ENCODE measurements at regions not wholly inside any gene's neighbourhood (a gene's known extent, or its start where the extent isn't known, plus 50 kb on each side); places are given as distances from the start of the nearest gene placed in this dataset.

DNA sequence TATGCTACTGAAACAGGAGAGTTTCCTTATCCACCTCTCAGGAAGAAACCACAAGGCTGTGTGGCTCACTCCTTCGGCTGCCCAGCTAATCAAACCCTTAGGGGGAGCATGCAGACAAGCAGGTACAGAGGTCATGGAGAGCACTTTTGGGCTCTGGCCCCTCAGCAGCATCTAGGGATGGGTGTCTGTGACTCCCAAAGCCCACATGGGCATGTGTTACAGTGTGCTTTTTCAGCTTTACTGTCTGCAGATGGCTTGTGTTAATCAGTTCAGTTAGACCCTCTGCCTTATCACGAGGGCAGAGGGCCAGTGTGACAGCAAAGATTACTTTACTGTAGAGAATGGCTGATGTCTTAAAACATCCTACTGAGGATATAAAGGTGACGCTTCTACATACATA, 447.4 kb downstream of the PCDH10 start:
- Histone ChIP-seq H4K91ac (ENCODE audit: insufficient read depth, low read depth, low read length) (no peak overlapping the region), H3K27me3 (ENCODE audit: control insufficient read depth, insufficient read depth, low read length) (no peaks in the 10 kb centered on the region), H3K14ac (replicated peaks; ENCODE audit: low read depth, low read length) (no peak overlapping the region), H3K4me2 (ENCODE audit: low read depth, low read length) (no peak overlapping the region), H3K9ac (ENCODE audit: low read depth, low read length) (no peak overlapping the region), H2AK9ac (replicated peaks; ENCODE audit: low read depth, low read length, poor library complexity) (no peak overlapping the region), H3K27ac (ENCODE audit: insufficient read depth, low read length) (no peak overlapping the region), H3K4ac (ENCODE audit: low read depth, low read length) (no peak overlapping the region), H2BK5ac (ENCODE audit: low read depth, low read length, poor library complexity, severe bottlenecking) (no peak overlapping the region), H3K9me3 (ENCODE audit: control insufficient read depth, insufficient read depth, low read length) (no peaks in the 10 kb centered on the region; the same call in 1 of the 2 replicates), H3K4me1 (ENCODE audit: control insufficient read depth, insufficient read depth, low read length) (no peaks in the 10 kb centered on the region), H4K8ac (ENCODE audit: low read depth in 2 of 2, low read length in 2 of 2) (no peak overlapping the region), H4K5ac (ENCODE audit: low read depth, low read length) (no peak overlapping the region), H3K23ac (ENCODE audit: low read depth, low read length) (no peak overlapping the region), H2BK20ac (ENCODE audit: low read depth, low read length) (no peak overlapping the region), H2BK120ac (ENCODE audit: low read depth, low read length) (no peak overlapping the region), H3K18ac (ENCODE audit: low read depth, low read length) (no peak overlapping the region), H3K79me1 (ENCODE audit: low read depth in 1 of 2, low read length in 2 of 2) (no peaks in the 10 kb centered on the region), H3K36me3 (ENCODE audit: control insufficient read depth, insufficient read depth, low read length) (no peaks in the 10 kb centered on the region), H3K4me3 (ENCODE audit: insufficient read depth, low read depth, low read length) (no peak overlapping the region), H2BK15ac (ENCODE audit: low read depth, low read length) (no peak overlapping the region), H2AK5ac (ENCODE audit: low read depth, low read length) (no peak overlapping the region), H3K56ac (ENCODE audit: extremely low read depth, insufficient read depth, low read length) (no peak overlapping the region), H3K9me1 (ENCODE audit: insufficient read depth, low read length) (no peaks in the 10 kb centered on the region), H2AFZ (replicated peaks; ENCODE audit: low read length, poor library complexity) (no peak overlapping the region), H4K20me1 (ENCODE audit: insufficient read depth, low read length) (no peaks in the 10 kb centered on the region)
- BruUV-seq (replicated peaks) = no TSS peak
- in situ Hi-C loops (cut with MboI; ENCODE audit: low sequenced_read_pairs) = no loop called here
- POLR2A ChIA-PET (ENCODE audit: unreplicated experiment) = no interaction called here
- DNase-seq (no peak), ATAC-seq (ENCODE audit: low read depth) (no peak)
- no peak for TF ChIP-seq MAZ (IDR thresholded peaks at IDR 0.05; ENCODE audit: borderline replicate concordance, low read depth, low read length)
- no peak for TF ChIP-seq USF2 (IDR thresholded peaks at IDR 0.05; ENCODE audit: low read depth, low read length)
- no peak for TF ChIP-seq RCOR1 (IDR thresholded peaks at IDR 0.05; ENCODE audit: insufficient replicate concordance, low read length)
- TF ChIP-seq, protein P1, sequence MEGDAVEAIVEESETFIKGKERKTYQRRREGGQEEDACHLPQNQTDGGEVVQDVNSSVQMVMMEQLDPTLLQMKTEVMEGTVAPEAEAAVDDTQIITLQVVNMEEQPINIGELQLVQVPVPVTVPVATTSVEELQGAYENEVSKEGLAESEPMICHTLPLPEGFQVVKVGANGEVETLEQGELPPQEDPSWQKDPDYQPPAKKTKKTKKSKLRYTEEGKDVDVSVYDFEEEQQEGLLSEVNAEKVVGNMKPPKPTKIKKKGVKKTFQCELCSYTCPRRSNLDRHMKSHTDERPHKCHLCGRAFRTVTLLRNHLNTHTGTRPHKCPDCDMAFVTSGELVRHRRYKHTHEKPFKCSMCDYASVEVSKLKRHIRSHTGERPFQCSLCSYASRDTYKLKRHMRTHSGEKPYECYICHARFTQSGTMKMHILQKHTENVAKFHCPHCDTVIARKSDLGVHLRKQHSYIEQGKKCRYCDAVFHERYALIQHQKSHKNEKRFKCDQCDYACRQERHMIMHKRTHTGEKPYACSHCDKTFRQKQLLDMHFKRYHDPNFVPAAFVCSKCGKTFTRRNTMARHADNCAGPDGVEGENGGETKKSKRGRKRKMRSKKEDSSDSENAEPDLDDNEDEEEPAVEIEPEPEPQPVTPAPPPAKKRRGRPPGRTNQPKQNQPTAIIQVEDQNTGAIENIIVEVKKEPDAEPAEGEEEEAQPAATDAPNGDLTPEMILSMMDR (conservative IDR thresholded peaks at IDR 0.05; ENCODE audit: low read depth, low read length) = no peak
- no peak for TF ChIP-seq SMC3 (IDR thresholded peaks at IDR 0.05; ENCODE audit: low read depth, low read length)
- no peak for TF ChIP-seq BHLHE40 (IDR thresholded peaks at IDR 0.05; ENCODE audit: low read depth, low read length)
- no CpG with 5 or more reads among the region's 3 CpGs for WGBS, 2 experiments (ENCODE audit: extremely low coverage in 2 of 2, insufficient read length in 1 of 2)
- intact Hi-C loops (cut with micrococcal nuclease) = no loop called here
- CTCF ChIA-PET = no interaction called here
- dilution Hi-C loops (cut with HindIII; ENCODE audit: low sequenced_read_pairs, unreplicated experiment) = no loop called here

Data from IMR-90 (cell line).